Tibial nerve (tissue), 4 donors: ENCODE measurements at regions not wholly inside any gene's neighbourhood (a gene's known extent, or its start where the extent isn't known, plus 50 kb on each side); places are given as distances from the start of the nearest gene placed in this dataset.

ENCODE experiments used
- DNase-seq, 2 donors: peaks; one replicate each; pipeline ENCODE4 v3.0.0-alpha.2; 2019; ENCODE audit warnings: low spot score in 2 of 2
- H3K27ac ChIP-seq, 4 donors: fragments of 200-600 bp; sonication (generic) in 3 of 4; one replicate each; pipeline ENCODE4 v1.5.1; 2017 to 2019; ENCODE audit warnings: mild to moderate bottlenecking in 1 of 4
- H3K27me3 ChIP-seq, 2 donors: fragments of 200-600 bp; sonication (generic) in 1 of 2; one replicate each; pipeline versions ENCODE4 v1.5.1 to v1.6.0; 2017 to 2019
- H3K36me3 ChIP-seq, 3 donors: fragments of 200-600 bp; sonication (generic); one replicate each; pipeline ENCODE4 v1.5.1; 2018 to 2019
- H3K4me1 ChIP-seq, 4 donors: fragments of 200-600 bp; sonication (generic) in 3 of 4; one replicate each; pipeline ENCODE4 v1.5.1; 2017 to 2019
- H3K4me3 ChIP-seq, 4 donors: fragments of 200-600 bp; sonication (generic) in 3 of 4; one replicate each; pipeline ENCODE4 v1.5.1; 2017 to 2019; ENCODE audit warnings: mild to moderate bottlenecking in 1 of 4, moderate library complexity in 1 of 4
- H3K9me3 ChIP-seq, 4 donors: fragments of 200-600 bp; sonication (generic) in 3 of 4; one replicate each; pipeline ENCODE4 v1.5.1; 2017 to 2019
- CTCF ChIP-seq, 5 experiments: fragments of 200-600 bp in 3 of 5; fragments of 450-650 bp in 2 of 5; sonication (generic) in 3 of 5; IDR thresholded peaks; one replicate each; pipeline ENCODE4 v1.5.1; 2016 to 2019; ENCODE audit warnings: antibody characterized with exemption in 5 of 5, mild to moderate bottlenecking in 3 of 5, moderate library complexity in 2 of 5
- EP300 ChIP-seq, 2 donors: sonication (generic); formaldehyde crosslinking; IDR thresholded peaks; one replicate each; pipeline ENCODE4 v1.6.1; 2017; ENCODE audit warnings: antibody characterized with exemption in 2 of 2, mild to moderate bottlenecking in 1 of 2
- POLR2A ChIP-seq, 2 donors: fragments of 450-650 bp; IDR thresholded peaks; one replicate each; pipeline ENCODE4 v1.6.1; 2017; ENCODE audit warnings: antibody characterized with exemption in 2 of 2, mild to moderate bottlenecking in 2 of 2, moderate library complexity in 2 of 2
- WGBS, 2 donors: methylation state at CpG; one replicate each; pipeline ENCODE4 v1.1.5; 2018; 5-methylcytosine and 5-hydroxymethylcytosine counted together

GRCh38 chr14:95765051-95765450 is 51.1 kb upstream of the TCL1A start:
- H3K9me3 ChIP-seq, result no peaks in the 10 kb centered on the region
- H3K4me1 ChIP-seq, result no peaks in the 10 kb centered on the region
- DNase-seq, result no peak
- TF ChIP-seq POLR2A (IDR thresholded peaks at IDR 0.05) (no peak), CTCF (IDR thresholded peaks at IDR 0.05) (no peak), EP300 (IDR thresholded peaks at IDR 0.05) (no peak)
- H3K36me3 ChIP-seq, result no peaks in the 10 kb centered on the region
- 45 to 46% methylated on average over 9 of the region's 9 CpGs for WGBS, 2 donors
- no peaks in the 10 kb centered on the region for H3K27me3 ChIP-seq
- H3K27ac ChIP-seq, result no peak overlapping the region
- no peak overlapping the region for H3K4me3 ChIP-seq

GRCh38 chr14:95763875-95764274 is 50.0 kb upstream of the TCL1A start:
- no peak for TF ChIP-seq EP300 (IDR thresholded peaks at IDR 0.05)
- no peak for TF ChIP-seq CTCF (IDR thresholded peaks at IDR 0.05)
- TF ChIP-seq POLR2A (IDR thresholded peaks at IDR 0.05), result no peak

More at GRCh38 chr14:95763875-95764274, 50.0 kb upstream of the TCL1A start:
- Histone ChIP-seq H3K27ac (no peak overlapping the region), H3K27me3 (no peaks in the 10 kb centered on the region), H3K36me3 (no peaks in the 10 kb centered on the region), H3K9me3 (no peaks in the 10 kb centered on the region), H3K4me3 (no peak overlapping the region), H3K4me1 (no peaks in the 10 kb centered on the region)
- no peak for DNase-seq
- WGBS, 2 donors, result 88 to 98% methylated on average over 3 of the region's 3 CpGs
